H1 (cell line): ENCODE measurements at regions not wholly inside any gene's neighbourhood (a gene's known extent, or its start where the extent isn't known, plus 50 kb on each side); places are given as distances from the start of the nearest gene placed in this dataset.

ENCODE experiments used
- CTCF ChIA-PET: fragments of 300-600 bp; sonication (Branson Sonifier 250); formaldehyde crosslinking; loops from one replicate; lab custom pipeline; 2021; ENCODE audit not compliant: partially characterized antibody; lab: Charles Lee
- POLR2A ChIA-PET: fragments of 300-600 bp; sonication (Branson Sonifier 250); formaldehyde crosslinking; loops from one replicate; lab custom pipeline; 2021; ENCODE audit warnings: inconsistent platforms; ENCODE audit not compliant: partially characterized antibody; lab: Charles Lee
- DNase-seq, 2 experiments: peaks; one replicate each; pipeline versions ENCODE4 v3.0.0 to v3.0.0-alpha.2; 2010 to 2022; ENCODE audit warnings: low spot score in 2 of 2, low read depth in 1 of 2, mixed read lengths in 1 of 2
- FAIRE-seq: peaks from 2 replicates; lab custom pipeline; 2011; peaks lifted over from hg19 to GRCh38; lab: Jason Lieb, UNC
- H2AFZ ChIP-seq: 2 replicates; pipeline ENCODE4 v1.8.1; 2012; ENCODE audit warnings: low read length, inconsistent platforms
- H2AK5ac ChIP-seq: 2 replicates; pipeline ENCODE4 v1.6.1; 2013; ENCODE audit warnings: low read depth, low read length
- H2BK120ac ChIP-seq: replicated peaks from 2 replicates; pipeline ENCODE3; 2013; ENCODE audit warnings: low read depth, low read length, inconsistent platforms
- H2BK12ac ChIP-seq: 2 replicates; pipeline ENCODE4 v1.6.1; 2013; ENCODE audit warnings: low read depth, low read length
- H2BK15ac ChIP-seq: 2 replicates; pipeline ENCODE4 v1.6.1; 2013; ENCODE audit warnings: low read length
- H2BK20ac ChIP-seq: 2 replicates; pipeline ENCODE4 v1.6.1; 2013; ENCODE audit warnings: low read length
- H2BK5ac ChIP-seq: 2 replicates; pipeline ENCODE4 v1.6.1; 2013; ENCODE audit warnings: low read depth, low read length
- H3K14ac ChIP-seq: 2 replicates; pipeline ENCODE4 v1.6.1; 2013; ENCODE audit warnings: inconsistent platforms; ENCODE audit not compliant: insufficient read length
- H3K18ac ChIP-seq: 2 replicates; pipeline ENCODE4 v1.6.1; 2013; ENCODE audit warnings: low read length; ENCODE audit errors: extremely low read depth
- H3K23ac ChIP-seq: 2 replicates; pipeline ENCODE4 v1.6.1; 2013; ENCODE audit warnings: inconsistent platforms; ENCODE audit not compliant: insufficient read length
- H3K23me2 ChIP-seq: 2 replicates; pipeline ENCODE4 v1.6.1; 2013; ENCODE audit warnings: low read depth, low read length
- H3K27ac ChIP-seq: 2 replicates; pipeline ENCODE4 v1.6.1; 2011; ENCODE audit warnings: low read depth, low read length, inconsistent platforms
- H3K27me3 ChIP-seq, 4 experiments: replicated peaks in 1 of 4; 1 replicate in 1 of 4; 2 replicates in 3 of 4; pipeline versions ENCODE4 v1.6.1 to v1.8.1; 2011 to 2013; ENCODE audit warnings: low read length in 3 of 4, mild to moderate bottlenecking in 3 of 4, inconsistent platforms in 2 of 4, mixed read lengths in 2 of 4, moderate library complexity in 1 of 4; ENCODE audit not compliant: control insufficient read depth in 3 of 4, insufficient read depth in 3 of 4; ENCODE audit errors: extremely low read depth in 1 of 4
- H3K36me3 ChIP-seq, 4 experiments: 2 replicates each; pipeline versions ENCODE4 v1.6.1 to v1.8.1; 2011 to 2013; ENCODE audit warnings: mild to moderate bottlenecking in 4 of 4, low read length in 3 of 4, moderate library complexity in 2 of 4, control low read depth in 1 of 4, inconsistent platforms in 1 of 4; ENCODE audit not compliant: insufficient read depth in 4 of 4, control insufficient read depth in 2 of 4
- H3K4ac ChIP-seq: replicated peaks from 2 replicates; pipeline ENCODE3; 2013; ENCODE audit warnings: low read length, low read depth, mixed read lengths, inconsistent platforms; ENCODE audit not compliant: insufficient read length
- H3K4me1 ChIP-seq, 4 experiments: replicated peaks in 1 of 4; 1 replicate in 1 of 4; 2 replicates in 3 of 4; pipeline versions ENCODE4 v1.6.1 to v1.8.1; 2011 to 2013; ENCODE audit warnings: low read length in 3 of 4, inconsistent platforms in 2 of 4, mixed read lengths in 1 of 4; ENCODE audit not compliant: insufficient read depth in 4 of 4, control insufficient read depth in 3 of 4
- H3K4me2 ChIP-seq, 2 experiments: 2 replicates each; pipeline versions ENCODE4 v1.6.1 to v1.8.1; 2011 to 2013; ENCODE audit warnings: low read depth in 2 of 2, low read length in 2 of 2, control low read depth in 1 of 2, inconsistent platforms in 1 of 2, mild to moderate bottlenecking in 1 of 2; ENCODE audit not compliant: insufficient read depth in 1 of 2
- H3K4me3 ChIP-seq, 4 experiments: fragments of 200-600, 300-600 bp in 1 of 4; sonication (generic), shearing (Covaris generic), sonication (Bioruptor Twin) in 1 of 4; 2 replicates each; pipeline versions ENCODE4 v1.5.1 to v1.8.1; 2011 to 2016; ENCODE audit warnings: low read length in 4 of 4, low read depth in 3 of 4, control low read depth in 2 of 4, inconsistent platforms in 2 of 4, mild to moderate bottlenecking in 2 of 4, mixed read lengths in 1 of 4, moderate library complexity in 1 of 4; ENCODE audit not compliant: insufficient read depth in 2 of 4; ENCODE audit errors: extremely low read depth in 1 of 4
- H3K56ac ChIP-seq: replicated peaks from 2 replicates; pipeline ENCODE3; 2013; ENCODE audit warnings: low read depth, mild to moderate bottlenecking, mixed read lengths, low read length, inconsistent platforms; ENCODE audit not compliant: insufficient read length
- H3K79me1 ChIP-seq: 2 replicates; pipeline ENCODE4 v1.6.1; 2013; ENCODE audit warnings: low read depth, low read length, control low read depth
- H3K79me2 ChIP-seq, 2 experiments: 2 replicates each; pipeline versions ENCODE4 v1.6.1 to v1.8.1; 2012 to 2013; ENCODE audit warnings: low read length in 2 of 2, mild to moderate bottlenecking in 2 of 2, inconsistent platforms in 1 of 2; ENCODE audit not compliant: insufficient read depth in 2 of 2, control insufficient read depth in 1 of 2
- H3K9ac ChIP-seq, 4 experiments: replicated peaks in 1 of 4; 1 replicate in 1 of 4; 2 replicates in 3 of 4; pipeline versions ENCODE4 v1.6.1 to v1.8.1; 2011 to 2013; ENCODE audit warnings: low read depth in 3 of 4, low read length in 3 of 4, control low read depth in 2 of 4, mild to moderate bottlenecking in 2 of 4, moderate library complexity in 2 of 4, inconsistent platforms in 1 of 4; ENCODE audit errors: extremely low read depth in 1 of 4
- H3K9me3 ChIP-seq, 2 experiments: 2 replicates each; pipeline versions ENCODE4 v1.6.1 to v1.8.1; 2012 to 2013; ENCODE audit warnings: mild to moderate bottlenecking in 2 of 2, moderate library complexity in 2 of 2, control low read depth in 1 of 2, inconsistent platforms in 1 of 2, low read depth in 1 of 2, low read length in 1 of 2, mixed read lengths in 1 of 2; ENCODE audit not compliant: insufficient read depth in 2 of 2
- H4K20me1 ChIP-seq, 2 experiments: replicated peaks in 1 of 2; 2 replicates each; pipeline versions ENCODE3 to v1.8.1; 2011 to 2013; ENCODE audit warnings: inconsistent platforms in 2 of 2, low read length in 2 of 2, mild to moderate bottlenecking in 1 of 2; ENCODE audit not compliant: insufficient read depth in 2 of 2, control insufficient read depth in 1 of 2
- H4K5ac ChIP-seq: 2 replicates; pipeline ENCODE4 v1.6.1; 2013; ENCODE audit warnings: low read length, low read depth, mixed read lengths, inconsistent platforms; ENCODE audit not compliant: insufficient read length
- H4K8ac ChIP-seq: 2 replicates; pipeline ENCODE4 v1.8.0; 2013; ENCODE audit warnings: mild to moderate bottlenecking, moderate library complexity, low read length, inconsistent platforms; ENCODE audit not compliant: insufficient read depth; ENCODE audit errors: extremely low read depth
- H4K91ac ChIP-seq: replicated peaks from 2 replicates; pipeline ENCODE3; 2013; ENCODE audit warnings: low read length, mixed read lengths, inconsistent platforms; ENCODE audit not compliant: insufficient read length
- CBX8 ChIP-seq: fragments of 300-800, 300-1000 bp; sonication (generic); IDR thresholded peaks from 2 replicates; pipeline ENCODE4 v1.7.1; 2016; ENCODE audit warnings: low read depth, low read length, borderline replicate concordance
- WGBS, 2 experiments: shearing (Covaris generic) in 1 of 2; methylation state at CpG; one replicate each; pipeline versions ENCODE4 v1.1.6 to v1.1.7; 2013 to 2015; ENCODE audit warnings: low lambda C conversion rate in 2 of 2, mixed read lengths in 2 of 2, inconsistent platforms in 1 of 2, low coverage in 1 of 2, missing lambda C conversion rate in 1 of 2; ENCODE audit not compliant: insufficient replicate concordance in 2 of 2, insufficient coverage in 1 of 2, insufficient read length in 1 of 2; ENCODE audit errors: extremely low coverage in 1 of 2, missing lambda C conversion rate in 1 of 2; 5-methylcytosine and 5-hydroxymethylcytosine counted together

GRCh38 chr7:96774358-96774757, 64.7 kb upstream of the SEM1 start:
- ChIA-PET POLR2A (no interaction called here), CTCF (interaction anchor here (0.9 to 1.0 kb wide), 3 partner anchors 10 to 360 kb away, joined by 3 read pairs; no protein-coding TSS in a partner anchor)
- no peak overlapping the region for H3K27ac ChIP-seq
- WGBS, 2 experiments: 82% methylated on average over 3 of the region's 3 CpGs; no CpG with 5 or more reads in 1 of the 2 experiments
- no peaks in the 10 kb centered on the region for H3K79me1 ChIP-seq
- no peaks in the 10 kb centered on the region for H4K20me1 ChIP-seq
- no peak overlapping the region for H3K14ac ChIP-seq
- no peaks in the 10 kb centered on the region for H3K79me2 ChIP-seq
- H2AFZ ChIP-seq: peak overlapping the region; percentile 34; the same call in 1 of the 2 replicates
- no peak overlapping the region for H4K5ac ChIP-seq
- no peak overlapping the region for H2BK5ac ChIP-seq
- H3K9me3 ChIP-seq: no peaks in the 10 kb centered on the region
- peaks cover 0 to 3% (median 0%) of the 10 kb centered on the region in 4 experiments; a peak in 1 of 7 replicates for H3K4me1 ChIP-seq
- no peak for TF ChIP-seq CBX8
- TF ChIP-seq, all 59 proteins: peak for 0
- H3K18ac ChIP-seq: no peak overlapping the region
- no peak overlapping the region for H2BK15ac ChIP-seq
- no peak overlapping the region for H4K91ac ChIP-seq
- DNase-seq (no peak), FAIRE-seq (no peak)
- no peak overlapping the region for H2BK120ac ChIP-seq
- no peak overlapping the region for H3K56ac ChIP-seq
- no peaks in the 10 kb centered on the region for H3K36me3 ChIP-seq
- no peak overlapping the region for H2BK12ac ChIP-seq
- H3K23me2 ChIP-seq: no peaks in the 10 kb centered on the region
- H3K9ac ChIP-seq: no peak overlapping the region
- H3K27me3 ChIP-seq: peaks cover 0 to 1% (median 0%) of the 10 kb centered on the region in 4 experiments; a peak in 1 of 7 replicates
- H3K23ac ChIP-seq: no peak overlapping the region
- H3K4me3 ChIP-seq: no peak overlapping the region
- no peak overlapping the region for H4K8ac ChIP-seq
- H3K4ac ChIP-seq: no peak overlapping the region
- H3K4me2 ChIP-seq: no peak overlapping the region
- no peak overlapping the region for H2BK20ac ChIP-seq
- no peak overlapping the region for H2AK5ac ChIP-seq
